ENCODE measurements at regions not wholly inside any gene's neighbourhood (a gene's known extent, or its start where the extent isn't known, plus 50 kb on each side); places are given as distances from the start of the nearest gene placed in this dataset.

DNA sequence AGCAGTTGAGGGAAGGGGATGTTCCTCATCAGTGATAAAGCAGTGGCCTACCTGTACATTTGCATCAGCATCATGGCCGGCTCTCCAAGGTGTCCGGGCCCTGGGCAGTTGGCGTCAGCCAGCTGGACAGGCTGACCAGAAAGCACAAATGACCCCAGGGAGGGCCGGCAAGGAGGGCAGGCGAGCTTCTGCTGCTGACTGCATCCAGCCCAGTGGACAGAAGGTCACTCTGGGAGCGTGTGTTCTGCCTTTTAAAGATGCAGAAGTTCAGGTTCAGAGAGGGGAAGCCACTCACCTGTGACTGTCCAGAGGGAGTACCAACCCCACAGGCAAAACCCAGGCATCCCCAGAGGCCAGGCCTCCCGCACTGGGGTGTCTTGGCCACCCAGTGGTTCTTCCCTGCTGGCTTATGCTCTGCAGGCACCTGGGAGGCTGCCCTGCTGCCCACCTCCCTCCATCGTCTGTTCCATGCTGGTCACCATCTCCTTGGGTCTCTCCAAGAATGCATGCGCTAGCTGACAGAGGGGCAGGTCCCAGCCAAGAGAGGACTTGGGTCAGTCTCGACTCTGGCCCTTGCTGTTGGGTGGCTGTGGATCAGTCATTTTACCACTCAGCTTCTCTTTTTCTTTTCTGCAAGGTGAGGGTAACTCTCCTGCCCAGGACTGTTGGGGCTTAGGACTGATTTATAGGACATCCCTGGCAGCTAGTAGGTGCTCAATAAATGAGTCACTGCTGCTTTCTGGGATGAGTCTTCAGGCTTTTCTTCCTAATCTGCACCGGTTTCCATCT is 89.9 kb downstream of the INHBB start:
- H3K4me2 ChIP-seq (ENCODE audit: insufficient read depth, low read length): no peak overlapping the region
- H3K9ac ChIP-seq (ENCODE audit: low read depth, low read length): no peak overlapping the region
- H3K79me2 ChIP-seq (ENCODE audit: insufficient read depth, low read length): no peaks in the 10 kb centered on the region
- H3K27ac ChIP-seq (ENCODE audit: low read length): no peak overlapping the region
- DNase-seq (no peak), ATAC-seq (ENCODE audit: insufficient read depth, low read depth) (no peak)
- no peaks in the 10 kb centered on the region for H3K4me1 ChIP-seq (ENCODE audit: insufficient read depth, low read length)
- no peak overlapping the region for H2AFZ ChIP-seq (ENCODE audit: low read depth, low read length)
- H3K9me3 ChIP-seq (ENCODE audit: insufficient read depth, low read length, severe bottlenecking): no peaks in the 10 kb centered on the region
- no peaks in the 10 kb centered on the region; the same call in none of the 2 replicates for H4K20me1 ChIP-seq (ENCODE audit: insufficient read depth, low read length)
- H3K27me3 ChIP-seq (ENCODE audit: insufficient read depth, low read length, poor library complexity): no peaks in the 10 kb centered on the region
- TF ChIP-seq, protein P1, sequence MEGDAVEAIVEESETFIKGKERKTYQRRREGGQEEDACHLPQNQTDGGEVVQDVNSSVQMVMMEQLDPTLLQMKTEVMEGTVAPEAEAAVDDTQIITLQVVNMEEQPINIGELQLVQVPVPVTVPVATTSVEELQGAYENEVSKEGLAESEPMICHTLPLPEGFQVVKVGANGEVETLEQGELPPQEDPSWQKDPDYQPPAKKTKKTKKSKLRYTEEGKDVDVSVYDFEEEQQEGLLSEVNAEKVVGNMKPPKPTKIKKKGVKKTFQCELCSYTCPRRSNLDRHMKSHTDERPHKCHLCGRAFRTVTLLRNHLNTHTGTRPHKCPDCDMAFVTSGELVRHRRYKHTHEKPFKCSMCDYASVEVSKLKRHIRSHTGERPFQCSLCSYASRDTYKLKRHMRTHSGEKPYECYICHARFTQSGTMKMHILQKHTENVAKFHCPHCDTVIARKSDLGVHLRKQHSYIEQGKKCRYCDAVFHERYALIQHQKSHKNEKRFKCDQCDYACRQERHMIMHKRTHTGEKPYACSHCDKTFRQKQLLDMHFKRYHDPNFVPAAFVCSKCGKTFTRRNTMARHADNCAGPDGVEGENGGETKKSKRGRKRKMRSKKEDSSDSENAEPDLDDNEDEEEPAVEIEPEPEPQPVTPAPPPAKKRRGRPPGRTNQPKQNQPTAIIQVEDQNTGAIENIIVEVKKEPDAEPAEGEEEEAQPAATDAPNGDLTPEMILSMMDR (IDR thresholded peaks at IDR 0.05; ENCODE audit: borderline replicate concordance, extremely low read depth, low read length, poor library complexity, severe bottlenecking): no peak
- TF ChIP-seq EZH2 (IDR thresholded peaks at IDR 0.05; ENCODE audit: borderline replicate concordance, low read depth, low read length, severe bottlenecking): no peak
- no peak overlapping the region for H3K4me3 ChIP-seq (ENCODE audit: low read depth in 1 of 2, low read length in 2 of 2)
- no peaks in the 10 kb centered on the region for H3K36me3 ChIP-seq (ENCODE audit: insufficient read depth, low read length)

DNA sequence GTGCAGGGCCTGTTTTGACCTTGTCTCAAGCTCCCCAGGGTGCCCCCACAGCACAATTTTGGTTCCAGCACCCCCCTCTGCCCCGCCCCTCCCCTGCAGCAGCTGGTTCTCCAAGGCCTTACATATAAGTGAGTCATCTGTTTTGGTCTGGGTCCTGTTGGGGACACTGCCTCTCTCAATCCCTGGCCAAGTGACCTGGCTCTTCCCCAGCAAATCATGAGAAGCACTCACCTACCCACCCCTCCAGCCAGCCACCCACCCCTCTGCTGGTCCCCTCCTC is 90.5 kb downstream of the INHBB start:
- no peaks in the 10 kb centered on the region for H3K36me3 ChIP-seq (ENCODE audit: insufficient read depth, low read length)
- no peaks in the 10 kb centered on the region for H3K27me3 ChIP-seq (ENCODE audit: insufficient read depth, low read length, poor library complexity)
- DNase-seq (no peak), ATAC-seq (ENCODE audit: insufficient read depth, low read depth) (no peak)
- no peaks in the 10 kb centered on the region for H3K9me3 ChIP-seq (ENCODE audit: insufficient read depth, low read length, severe bottlenecking)
- H4K20me1 ChIP-seq (ENCODE audit: insufficient read depth, low read length): no peaks in the 10 kb centered on the region; the same call in none of the 2 replicates
- no peak overlapping the region for H3K4me2 ChIP-seq (ENCODE audit: insufficient read depth, low read length)
- TF ChIP-seq, protein P1 (IDR thresholded peaks at IDR 0.05; ENCODE audit: borderline replicate concordance, extremely low read depth, low read length, poor library complexity, severe bottlenecking): no peak
- no peak for TF ChIP-seq EZH2 (IDR thresholded peaks at IDR 0.05; ENCODE audit: borderline replicate concordance, low read depth, low read length, severe bottlenecking)
- no peaks in the 10 kb centered on the region for H3K4me1 ChIP-seq (ENCODE audit: insufficient read depth, low read length)
- no peak overlapping the region for H3K9ac ChIP-seq (ENCODE audit: low read depth, low read length)
- H3K27ac ChIP-seq (ENCODE audit: low read length): no peak overlapping the region
- no peaks in the 10 kb centered on the region for H3K79me2 ChIP-seq (ENCODE audit: insufficient read depth, low read length)
- no peak overlapping the region for H2AFZ ChIP-seq (ENCODE audit: low read depth, low read length)
- H3K4me3 ChIP-seq (ENCODE audit: low read depth in 1 of 2, low read length in 2 of 2): no peak overlapping the region

DNA sequence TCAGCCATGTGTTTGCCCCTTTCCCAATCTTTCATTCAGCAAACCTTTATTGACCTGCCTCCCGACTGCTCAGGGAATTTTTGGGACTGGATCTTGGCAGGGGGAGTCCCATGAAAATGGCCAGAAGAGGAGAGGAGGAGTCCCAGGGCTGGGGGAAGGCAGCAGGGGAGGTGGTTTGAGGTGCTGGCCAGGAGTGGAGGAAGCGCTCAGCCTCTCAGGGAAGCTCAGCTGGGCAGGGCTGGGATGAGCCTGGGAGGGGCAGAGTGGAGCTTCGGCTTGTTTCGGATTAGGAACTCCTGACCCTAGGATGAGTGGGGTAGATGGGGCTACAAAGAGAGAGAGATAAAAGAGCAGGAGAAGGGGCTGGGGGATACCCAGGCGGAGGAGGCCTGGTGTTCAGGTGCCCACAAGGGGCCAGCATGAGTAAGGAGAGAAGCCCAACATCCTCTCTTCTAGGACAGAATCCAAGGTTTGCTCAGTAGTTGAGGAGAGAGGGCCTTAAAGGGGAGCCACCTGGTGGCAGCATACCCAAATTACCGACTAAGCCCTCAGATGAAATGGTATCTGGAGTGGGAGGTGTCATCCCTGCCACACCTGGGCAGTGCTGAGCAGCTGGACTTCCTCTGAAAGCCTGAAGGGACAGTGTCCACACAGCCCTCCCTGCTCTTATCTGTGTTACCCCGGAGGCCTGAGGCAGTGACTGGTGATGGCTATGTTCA is 91.1 kb downstream of the INHBB start:
- no peaks in the 10 kb centered on the region for H3K4me1 ChIP-seq (ENCODE audit: insufficient read depth, low read length)

More for the DNA sequence above, 91.1 kb downstream of the INHBB start:
- Histone ChIP-seq H3K27ac (ENCODE audit: low read length) (no peak overlapping the region), H4K20me1 (ENCODE audit: insufficient read depth, low read length) (no peaks in the 10 kb centered on the region; the same call in none of the 2 replicates), H3K79me2 (ENCODE audit: insufficient read depth, low read length) (no peaks in the 10 kb centered on the region), H3K4me3 (ENCODE audit: low read depth in 1 of 2, low read length in 2 of 2) (no peak overlapping the region), H3K9ac (ENCODE audit: low read depth, low read length) (no peak overlapping the region), H2AFZ (ENCODE audit: low read depth, low read length) (no peak overlapping the region), H3K4me2 (ENCODE audit: insufficient read depth, low read length) (no peak overlapping the region), H3K27me3 (ENCODE audit: insufficient read depth, low read length, poor library complexity) (no peaks in the 10 kb centered on the region), H3K9me3 (ENCODE audit: insufficient read depth, low read length, severe bottlenecking) (no peaks in the 10 kb centered on the region), H3K36me3 (ENCODE audit: insufficient read depth, low read length) (no peaks in the 10 kb centered on the region)
- TF ChIP-seq EZH2 (IDR thresholded peaks at IDR 0.05; ENCODE audit: borderline replicate concordance, low read depth, low read length, severe bottlenecking): no peak
- TF ChIP-seq, protein P1 (IDR thresholded peaks at IDR 0.05; ENCODE audit: borderline replicate concordance, extremely low read depth, low read length, poor library complexity, severe bottlenecking): peak; percentile 38
- DNase-seq (peak; percentile 6), ATAC-seq (ENCODE audit: insufficient read depth, low read depth) (no peak)
